ENCODE measurements at regions not wholly inside any gene's neighbourhood (a gene's known extent, or its start where the extent isn't known, plus 50 kb on each side); places are given as distances from the start of the nearest gene placed in this dataset.
"Not testable (repeated sequence)": the region's sequence is repeated elsewhere in the genome, so short reads cannot be mapped to it uniquely, and the experiment has no call there.

DNA sequence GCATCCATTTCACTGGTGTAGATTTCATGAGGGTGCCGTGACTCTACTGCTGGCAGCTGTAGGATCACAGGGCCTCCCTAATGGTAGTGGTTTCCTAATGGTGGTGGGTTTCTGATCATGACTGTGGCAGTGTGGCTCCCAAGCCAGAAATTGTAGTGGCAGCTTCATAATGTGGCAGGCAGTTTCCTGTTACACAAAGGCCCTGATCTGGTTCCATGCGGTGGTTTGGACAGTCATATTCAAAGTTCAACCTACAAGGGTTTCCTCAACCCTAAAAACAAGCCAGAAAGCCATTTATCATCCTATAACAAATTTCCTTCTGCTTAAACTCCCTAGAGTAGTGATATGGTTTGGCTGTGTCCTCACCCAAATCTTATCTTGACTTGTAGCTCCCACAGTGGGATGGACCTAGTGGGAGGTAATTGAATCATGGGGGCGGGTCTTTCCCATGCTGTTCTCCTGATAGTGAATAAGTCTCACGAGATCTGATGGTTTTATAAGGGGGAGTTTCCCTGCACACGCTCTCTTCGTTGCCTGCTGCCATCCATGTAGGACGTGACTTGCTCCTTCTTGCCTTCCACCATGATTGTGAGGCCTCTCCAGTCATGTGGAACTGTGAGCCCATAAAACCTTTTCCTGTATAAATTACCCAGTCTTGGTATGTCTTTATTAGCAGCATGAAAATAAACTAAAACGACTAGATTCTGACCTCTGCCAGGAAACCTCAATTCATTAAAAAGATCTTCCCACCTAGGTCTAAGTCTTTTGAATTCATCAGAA, 257.1 kb downstream of the EFCAB11 start:
- DNase-seq = no peak

DNA sequence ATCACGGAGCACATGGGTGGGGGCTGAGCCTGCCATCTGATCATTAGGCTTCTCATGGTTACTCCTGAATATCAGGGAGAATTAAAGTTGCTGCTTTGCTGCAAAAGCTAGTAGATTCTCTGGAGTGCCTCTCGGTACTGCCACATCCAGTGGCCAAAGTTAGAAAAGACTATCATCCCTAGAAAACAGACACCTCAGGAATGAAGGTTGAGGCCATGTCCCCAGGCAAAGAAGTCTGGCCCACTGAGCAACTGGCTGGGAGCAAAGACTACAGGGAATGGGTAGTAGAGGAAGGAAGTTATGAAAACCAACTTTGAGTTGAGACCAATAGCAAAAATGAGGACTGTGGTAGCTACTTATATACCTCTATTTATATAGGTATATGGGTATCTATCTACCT, 258.7 kb downstream of the EFCAB11 start:
- DNase-seq = no peak

DNA sequence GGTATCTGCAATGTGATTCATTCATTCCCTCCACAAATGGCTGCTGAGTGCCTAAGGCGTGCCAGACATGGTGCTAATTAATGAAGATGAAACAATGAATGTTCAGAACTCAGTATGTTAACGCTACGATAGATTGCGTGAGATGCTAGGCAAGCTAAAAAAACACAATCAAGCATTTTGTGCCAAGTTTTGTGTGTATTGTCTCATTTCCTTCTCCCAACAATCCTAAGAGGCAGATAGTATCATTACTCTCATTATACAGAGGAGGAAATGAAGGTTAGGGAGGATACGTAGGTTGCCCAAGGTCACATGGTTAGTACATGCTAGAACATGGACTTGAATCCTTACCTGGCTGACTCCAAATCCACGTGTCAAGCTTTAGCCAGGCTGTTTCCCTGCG, 264.4 kb downstream of the EFCAB11 start:
- no peak for DNase-seq

DNA sequence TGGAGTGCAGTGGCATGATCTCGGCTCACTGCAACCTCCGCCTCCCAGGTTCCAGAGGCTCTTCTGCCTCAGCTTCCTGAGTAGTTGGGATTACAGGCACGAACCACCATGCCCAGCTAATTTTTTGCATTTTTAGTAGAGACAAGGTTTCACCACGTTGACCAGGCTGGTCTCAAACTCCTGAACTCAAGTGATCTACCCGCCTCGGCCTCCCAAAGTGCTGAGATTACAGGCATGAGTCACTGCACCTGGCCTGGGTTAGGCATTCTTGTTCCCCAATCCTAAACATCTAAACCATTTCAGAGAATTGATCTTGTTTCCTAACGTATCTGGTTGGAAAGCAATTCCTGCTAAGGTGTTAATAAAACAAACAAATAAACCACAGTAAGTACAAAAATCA, 264.8 kb downstream of the EFCAB11 start:
- not testable (repeated sequence) for DNase-seq

DNA sequence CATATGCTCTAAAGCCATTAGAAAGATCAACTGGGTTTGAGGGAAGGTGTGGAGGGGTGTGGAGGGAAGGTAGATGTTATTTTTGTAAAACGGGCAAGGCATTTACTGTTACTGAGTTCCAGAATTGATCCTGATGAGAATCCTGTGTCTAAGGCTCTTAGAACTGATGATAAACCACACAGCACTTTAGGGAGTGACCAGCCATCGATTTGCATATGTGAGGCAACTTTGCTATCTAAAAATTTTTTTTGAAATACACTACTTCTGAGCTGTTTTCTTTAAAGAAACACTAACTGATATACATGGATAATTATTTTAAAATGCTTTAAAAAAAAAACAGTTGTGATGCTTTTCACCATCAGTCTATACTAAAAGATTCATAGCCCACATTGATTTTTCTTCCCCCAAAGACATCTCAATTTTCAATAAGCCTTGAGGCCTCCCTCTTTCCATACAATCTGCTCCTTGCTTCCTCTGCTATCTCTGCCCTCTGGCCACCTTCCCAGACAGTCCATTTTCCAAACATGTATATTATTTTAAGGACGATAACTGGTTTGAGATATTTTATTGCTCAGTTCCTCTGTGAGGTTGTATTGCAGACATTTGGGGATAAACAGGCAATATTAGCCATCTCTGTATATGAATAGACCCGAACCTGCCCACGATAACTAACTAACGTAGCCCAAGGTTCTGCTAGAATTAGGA, 265.9 kb downstream of the EFCAB11 start:
- no peak for DNase-seq

DNA sequence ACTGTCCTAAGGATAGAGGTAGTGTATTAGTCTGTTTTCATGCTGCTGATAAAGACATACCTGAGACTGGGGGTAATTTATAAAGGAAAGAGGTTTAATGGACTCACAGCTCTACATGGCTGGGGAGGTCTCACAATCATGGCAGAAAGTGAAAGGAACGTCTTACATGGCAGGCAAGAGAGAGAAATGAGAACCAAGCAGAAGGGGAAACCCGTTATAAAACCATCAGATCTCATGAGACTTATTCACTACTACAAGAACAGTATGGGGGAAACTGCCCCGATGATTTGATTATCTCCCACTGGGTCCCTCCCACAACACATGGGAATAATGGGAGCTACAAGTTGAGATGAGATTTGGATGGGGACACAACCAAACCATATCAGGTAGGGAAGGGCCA, 267.4 kb downstream of the EFCAB11 start:
- not testable (repeated sequence) for DNase-seq

DNA sequence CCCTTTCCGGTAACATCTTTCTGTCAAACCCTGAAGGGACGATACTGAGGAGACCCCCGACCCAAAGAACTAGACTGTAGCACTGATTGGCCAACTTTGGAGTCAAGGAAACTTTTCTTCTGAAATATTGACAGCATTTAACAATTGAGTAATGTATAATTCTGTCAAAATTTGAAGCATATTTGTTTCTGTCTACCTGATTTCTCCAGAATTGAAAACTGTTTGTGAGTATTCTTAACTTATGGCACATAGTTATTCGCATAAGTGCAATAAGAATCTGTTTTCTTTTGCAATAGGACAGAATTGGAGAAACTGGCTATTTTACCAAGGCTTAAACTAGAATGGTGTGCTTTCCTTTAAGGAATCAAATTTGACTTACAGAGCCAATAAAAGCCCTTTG, 267.1 kb upstream of the FOXN3 start:
- no peak for DNase-seq

DNA sequence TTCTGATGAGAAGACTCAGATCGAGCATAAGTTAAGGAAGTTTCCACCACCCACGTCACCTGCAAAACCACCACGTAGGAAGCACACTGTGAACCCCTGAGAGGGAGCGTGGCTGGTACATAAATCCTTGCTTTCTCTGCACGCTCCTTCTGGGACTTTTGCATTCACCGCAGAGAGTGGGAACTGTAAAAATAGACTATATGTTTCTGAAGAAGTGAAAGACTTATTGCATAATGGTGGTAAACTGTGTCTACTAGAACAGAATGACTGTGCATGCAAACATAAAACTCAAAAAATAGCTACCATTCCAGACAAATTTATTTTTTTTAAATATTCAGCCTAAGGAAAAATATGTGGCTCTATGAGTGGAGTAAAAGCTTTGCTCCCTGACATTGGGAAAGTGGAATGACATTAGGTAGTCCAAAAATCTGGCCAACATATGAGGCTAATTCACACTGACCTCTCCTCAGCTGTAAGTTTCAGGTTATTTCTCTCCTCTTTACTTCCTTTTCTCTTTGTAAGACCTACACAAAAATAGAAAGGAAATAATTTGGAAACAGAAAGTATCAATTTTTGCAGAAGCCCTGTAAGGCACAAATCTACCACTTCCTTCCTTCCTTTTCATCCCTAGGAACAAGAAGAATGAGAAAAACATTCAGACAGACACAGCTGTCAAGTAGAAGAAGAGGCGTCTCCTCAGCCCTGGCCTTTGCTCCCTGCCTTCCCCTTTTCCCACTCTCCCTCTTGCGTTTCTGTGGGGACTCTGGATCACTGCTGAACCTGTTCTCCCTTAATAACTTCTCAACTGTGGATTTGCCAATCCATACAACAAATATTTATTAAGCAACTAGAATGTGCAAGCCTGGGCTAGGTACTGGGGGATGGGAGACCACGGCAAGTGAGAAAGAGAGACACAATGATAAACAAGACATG, 264.3 kb upstream of the FOXN3 start:
- no peak for DNase-seq

DNA sequence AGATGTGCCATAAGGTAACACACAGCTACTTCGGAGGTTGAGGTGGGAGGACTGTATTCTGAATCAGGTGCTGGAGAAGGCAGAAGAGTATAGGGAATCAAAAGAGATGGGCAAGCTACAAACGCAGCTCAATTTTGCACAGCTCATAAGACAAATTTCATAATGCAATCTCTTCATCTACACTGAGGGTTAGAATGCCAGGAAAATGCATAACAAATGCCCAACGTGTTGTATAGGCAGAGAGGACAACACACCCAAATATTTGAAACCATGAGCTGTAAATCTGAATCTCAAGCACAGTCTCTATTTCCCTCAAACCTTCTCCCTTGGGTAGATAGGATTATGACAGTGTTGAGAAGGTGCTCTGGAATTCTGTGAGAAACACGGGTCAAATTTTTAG, 263.1 kb upstream of the FOXN3 start:
- no peak for DNase-seq

DNA sequence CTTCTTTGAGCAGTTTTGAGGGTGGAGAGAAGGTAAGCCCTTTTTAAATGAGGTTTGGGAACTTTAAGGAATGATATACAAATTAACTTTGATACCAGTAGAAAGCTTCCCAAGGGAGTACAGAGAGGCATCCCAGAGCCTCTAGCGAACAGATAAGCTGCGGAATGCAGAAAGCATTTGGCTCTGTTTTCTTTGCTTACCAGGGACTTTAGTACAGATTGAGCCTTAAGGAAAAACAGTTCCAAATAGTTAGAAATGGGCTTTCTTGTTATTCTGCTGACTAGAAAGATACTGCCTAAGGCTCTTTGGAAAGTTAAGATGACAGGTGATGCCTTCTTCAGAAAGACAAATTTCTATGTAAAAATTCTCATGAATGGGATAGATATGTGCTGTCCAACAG, 261.7 kb upstream of the FOXN3 start:
- no peak for DNase-seq

DNA sequence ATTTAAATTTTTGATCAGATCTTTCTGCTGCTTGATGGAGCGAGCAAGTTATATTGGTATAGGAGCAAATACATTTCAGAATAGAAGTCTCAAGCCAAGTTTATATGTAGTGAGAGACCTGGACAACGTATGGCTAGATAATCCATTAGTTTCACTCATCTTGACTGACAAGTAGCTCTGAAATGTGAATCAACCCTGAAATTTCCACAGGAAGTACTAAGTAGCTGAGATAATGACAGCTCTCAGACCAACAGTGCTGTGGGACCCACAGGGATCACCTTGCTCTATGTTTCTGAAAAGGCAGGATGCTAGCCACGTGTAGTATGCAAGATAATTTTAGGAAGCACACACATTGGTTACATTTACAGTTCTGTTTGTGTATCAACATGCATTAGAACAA, 258.6 kb upstream of the FOXN3 start:
- no peak for DNase-seq

DNA sequence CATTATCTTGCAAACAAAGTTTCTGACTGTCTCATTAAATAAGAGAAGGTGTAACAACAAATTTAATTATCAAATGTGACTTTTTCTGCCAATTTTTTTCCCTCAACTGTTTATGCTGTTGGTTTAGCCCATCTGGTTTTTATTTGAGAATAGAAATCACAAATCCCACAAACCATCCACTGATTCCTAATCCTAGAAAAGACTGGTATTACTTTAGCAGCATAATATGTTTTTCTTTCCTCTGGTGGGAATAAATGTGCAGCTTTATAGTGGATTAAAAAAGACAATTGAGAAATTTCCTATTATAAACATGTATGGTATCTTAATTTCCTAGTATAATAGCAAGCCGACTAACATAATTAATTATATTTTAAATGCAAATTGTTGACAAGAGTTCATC, 257.9 kb upstream of the FOXN3 start:
- DNase-seq = no peak

DNA sequence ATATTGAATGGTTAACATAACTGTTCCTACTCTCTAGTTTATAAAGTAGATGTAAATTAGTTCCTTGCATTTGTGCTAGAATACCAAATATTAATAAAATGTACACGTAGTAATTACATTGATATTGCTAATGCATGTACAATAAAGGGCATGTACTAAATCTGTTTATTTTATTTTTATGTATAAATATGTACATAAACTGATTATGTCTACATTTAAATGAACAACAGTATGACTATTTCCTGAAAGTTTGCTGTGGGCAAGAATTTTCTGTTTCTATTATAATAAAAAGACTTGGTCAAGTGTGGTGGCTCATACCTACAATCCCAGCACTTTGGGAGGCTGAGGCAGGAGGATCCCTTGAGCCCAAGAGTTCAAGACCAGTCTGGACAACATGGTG, 257.2 kb upstream of the FOXN3 start:
- DNase-seq = no peak

DNA sequence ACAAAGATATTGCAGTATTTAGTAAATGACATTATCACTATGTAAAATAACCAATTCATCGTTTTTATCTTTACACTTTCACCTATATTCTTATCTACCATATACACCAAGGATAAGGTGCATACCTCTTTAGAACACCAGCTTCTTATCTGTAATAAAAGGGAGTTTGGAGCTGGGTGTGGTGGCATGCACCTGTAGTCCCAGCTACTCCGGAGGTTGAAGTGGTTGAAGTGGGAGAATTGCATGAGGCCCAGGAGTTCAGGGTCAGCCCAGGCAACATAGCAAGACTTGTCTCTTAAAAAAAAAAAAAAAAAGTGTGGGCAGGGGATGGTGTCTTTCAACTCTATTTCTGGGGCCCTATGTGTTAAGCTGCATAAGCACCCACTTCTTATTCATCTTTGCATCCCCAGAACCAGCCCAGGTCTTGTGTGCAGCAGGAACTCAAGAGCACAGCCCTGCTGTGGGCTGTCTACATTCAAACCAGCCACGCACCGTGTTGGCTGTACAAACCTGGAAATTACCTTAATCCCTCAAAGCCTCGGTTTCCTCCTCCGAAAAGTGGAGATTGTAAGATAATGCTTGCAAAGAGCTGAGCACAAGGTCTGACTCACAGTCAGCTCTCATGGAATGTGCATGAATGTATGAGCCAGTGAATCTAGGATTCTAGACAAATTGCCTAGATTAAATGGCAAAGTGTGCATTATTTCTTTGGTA, 256.6 kb upstream of the FOXN3 start:
- no peak for DNase-seq

DNA sequence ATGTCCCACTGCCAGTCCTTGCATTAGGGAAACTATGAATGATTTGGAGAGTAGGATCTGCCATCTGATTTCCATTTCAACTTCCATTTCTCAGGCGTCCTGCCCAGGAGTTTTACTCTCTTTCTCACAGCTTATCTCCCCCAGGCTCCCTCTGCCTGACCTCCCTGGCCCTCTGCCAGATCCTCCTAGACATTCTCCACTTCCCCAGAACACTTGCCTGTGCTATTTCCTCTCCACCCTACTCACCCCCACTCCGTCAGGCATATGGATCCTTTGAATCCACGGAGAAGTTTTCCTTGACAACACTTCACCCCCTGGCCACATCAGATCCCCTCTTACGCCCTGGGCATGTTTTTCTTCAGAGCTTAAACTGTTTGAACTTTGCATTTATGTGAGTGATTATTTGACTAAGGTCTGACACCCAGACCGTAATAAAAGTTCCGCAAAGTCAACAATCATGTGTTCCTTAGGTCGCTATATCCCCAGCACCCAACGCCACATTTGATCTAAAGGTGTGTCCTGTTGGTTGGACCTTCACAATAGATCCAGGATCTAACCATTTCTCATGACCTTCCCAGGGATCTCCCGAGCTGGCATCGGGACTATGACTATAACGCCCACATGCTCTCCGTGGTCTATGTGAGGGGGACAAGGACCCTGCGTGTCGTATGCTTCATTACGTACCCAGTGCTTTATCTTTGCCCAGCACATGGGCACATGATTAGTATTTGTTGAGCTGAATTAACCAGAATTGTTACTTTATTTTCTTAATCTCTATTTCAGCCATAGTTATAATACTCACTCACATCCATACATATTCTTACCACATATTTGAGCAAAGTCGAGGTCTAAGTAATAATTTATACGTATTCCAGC, 255.8 kb upstream of the FOXN3 start:
- DNase-seq = no peak

DNA sequence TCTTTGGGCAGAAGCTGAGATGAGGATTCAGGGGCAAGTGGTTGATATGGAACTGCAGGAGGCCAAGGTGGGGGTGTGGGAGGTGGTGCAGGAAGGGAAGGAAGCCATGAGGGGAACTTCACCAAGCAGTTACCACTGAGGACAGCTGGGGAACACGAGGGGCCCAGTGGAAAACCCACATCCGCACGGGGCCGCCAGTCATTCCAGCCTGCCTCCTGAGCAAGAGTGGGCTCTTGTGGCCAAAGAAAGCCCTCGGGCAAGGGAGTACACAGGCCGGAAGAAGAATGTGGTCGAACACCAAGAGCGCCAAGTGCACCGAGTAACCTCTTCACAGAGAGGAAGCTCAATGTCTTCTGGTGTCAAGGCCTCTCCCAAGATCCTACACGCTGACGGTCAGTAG, 252.2 kb upstream of the FOXN3 start:
- no peak for DNase-seq

DNA sequence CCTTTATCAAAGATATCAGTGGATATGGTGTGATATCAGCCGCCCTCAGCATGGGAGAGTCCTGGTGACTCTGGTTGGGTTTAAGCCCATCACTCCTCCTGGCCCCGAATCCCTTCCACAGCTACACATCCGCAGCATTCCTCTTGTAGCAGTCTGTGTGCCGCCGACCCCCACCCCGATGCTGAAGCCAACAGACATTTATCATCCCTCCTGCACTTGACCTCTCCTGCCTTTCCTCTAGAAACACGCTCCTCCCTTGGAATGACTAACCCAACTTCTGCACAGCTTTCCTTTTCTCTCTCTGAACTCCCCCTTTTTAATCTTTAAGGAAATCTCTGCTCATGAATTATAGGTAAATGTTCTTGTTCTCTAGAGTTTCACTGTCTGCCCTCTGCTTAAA, 250.9 kb upstream of the FOXN3 start:
- DNase-seq = no peak

DNA sequence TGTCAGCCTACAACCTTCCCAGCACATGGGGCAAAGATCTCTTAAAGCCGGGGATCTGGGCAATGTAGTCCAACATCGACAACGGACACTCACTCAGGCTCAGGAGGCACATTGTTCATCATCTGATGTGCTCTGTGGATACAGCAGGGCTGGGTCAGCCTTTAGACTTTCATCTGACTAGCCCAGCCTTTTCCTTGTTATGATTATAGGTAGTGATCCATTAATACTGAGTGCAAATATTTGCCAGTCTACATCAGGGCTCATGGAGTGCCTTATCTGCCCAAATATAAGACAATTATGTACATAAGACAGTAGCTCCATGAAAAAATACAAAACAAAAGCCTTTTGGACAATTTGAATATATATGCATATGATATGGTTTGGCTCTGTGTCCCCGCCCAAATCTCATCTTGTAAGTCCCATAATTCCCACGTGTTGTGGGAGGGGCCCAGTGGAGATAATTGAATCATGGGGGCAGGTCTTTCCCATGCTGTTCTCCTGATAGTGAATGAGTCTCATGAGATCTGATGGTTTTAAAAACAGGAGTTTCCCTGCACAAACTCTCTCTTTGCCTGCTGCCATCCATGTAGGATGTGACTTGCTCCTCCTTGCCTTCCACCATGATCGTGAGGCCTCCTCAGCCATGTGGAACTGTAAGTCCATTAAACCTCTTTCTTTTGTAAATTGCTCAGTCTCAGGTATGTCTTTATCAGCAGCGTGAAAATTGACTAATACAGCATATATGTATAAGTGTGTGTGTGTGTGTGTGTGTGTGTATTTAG, 248.5 kb upstream of the FOXN3 start:
- DNase-seq = not testable (repeated sequence)

DNA sequence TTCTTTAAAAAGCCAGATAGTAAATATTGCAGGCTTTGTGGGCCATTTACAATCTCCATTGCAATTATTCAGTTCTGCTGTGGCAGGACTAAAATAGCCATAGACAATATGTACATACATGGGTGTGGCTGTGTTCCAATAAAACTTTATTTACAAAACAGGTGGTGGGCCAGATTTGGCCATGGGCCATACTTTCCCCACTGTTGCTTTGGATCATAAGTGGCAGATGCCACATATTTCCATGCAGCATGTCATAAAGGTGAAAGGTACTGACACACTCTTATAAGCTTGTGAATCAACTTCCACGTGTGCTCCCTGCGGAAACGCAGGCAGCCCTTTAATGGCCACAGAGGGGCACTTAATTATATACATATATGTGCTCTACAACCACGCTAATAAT, 244.4 kb upstream of the FOXN3 start:
- no peak for DNase-seq

DNA sequence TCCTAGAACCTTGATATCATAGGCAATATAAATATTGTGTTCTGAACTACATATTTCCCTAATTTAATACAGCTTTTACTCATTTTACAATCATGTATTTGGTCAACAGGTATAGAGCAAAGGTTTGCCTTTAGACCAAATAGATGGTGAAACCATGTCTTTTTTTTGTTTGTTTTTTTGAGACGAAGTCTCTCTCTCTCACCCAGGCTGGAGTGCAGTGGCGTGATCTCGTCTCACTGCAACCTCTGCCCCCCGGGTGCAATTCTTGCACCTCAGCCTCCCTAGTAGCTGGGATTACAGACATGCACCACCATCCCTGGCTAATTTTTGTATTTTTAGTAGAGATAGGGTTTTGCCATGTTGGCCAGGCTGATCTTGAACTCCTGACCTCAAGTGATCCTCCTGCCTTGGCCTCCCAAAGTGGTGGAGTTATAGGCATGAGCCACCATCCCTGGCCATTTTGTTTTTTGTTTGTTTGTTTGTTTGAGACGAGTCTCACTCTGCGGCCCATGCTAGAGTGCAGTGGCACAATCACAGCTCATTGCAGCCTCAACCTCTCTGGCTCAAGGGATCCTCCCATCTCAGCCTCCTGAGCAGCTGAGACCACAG, 243.7 kb upstream of the FOXN3 start:
- not testable (repeated sequence) for DNase-seq

DNA sequence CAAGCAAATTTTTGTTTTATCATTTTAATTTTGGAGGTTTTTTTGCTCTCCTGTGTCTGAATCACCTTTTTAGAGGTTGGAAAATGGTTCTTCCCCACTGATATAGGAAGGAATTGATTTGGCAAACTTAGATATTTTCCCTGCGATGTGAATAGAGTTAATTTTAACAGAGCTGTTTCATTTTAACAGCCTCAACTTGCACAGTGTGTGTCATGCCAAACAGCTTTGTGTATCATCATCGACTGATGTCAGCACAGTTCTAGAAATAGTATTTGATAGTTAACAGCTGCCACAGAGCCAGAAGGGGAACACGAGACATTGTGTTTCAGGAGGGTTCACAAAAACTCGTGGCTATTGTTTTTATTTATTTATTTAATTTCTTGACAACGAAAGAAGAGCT, 243.1 kb upstream of the FOXN3 start:
- DNase-seq = no peak

All from NCI-H2029 (cell line).